Keratinocyte (primary cell): ENCODE measurements at regions not wholly inside any gene's neighbourhood (a gene's known extent, or its start where the extent isn't known, plus 50 kb on each side); places are given as distances from the start of the nearest gene placed in this dataset.

ENCODE experiments used
- EZH2 ChIP-seq: IDR thresholded peaks from one replicate; pipeline ENCODE4 v1.6.1; 2012; ENCODE audit warnings: inconsistent platforms, mild to moderate bottlenecking, low read length, moderate library complexity
- TF ChIP-seq, protein P1 (sequence below), 3 experiments: IDR thresholded peaks in 1 of 3; conservative IDR thresholded peaks in 1 of 3; optimal IDR thresholded peaks in 1 of 3; 2 replicates in 2 of 3; 3 replicates in 1 of 3; pipeline versions ENCODE3 to v1.5.1; 2011; ENCODE audit warnings: low read length in 3 of 3, mild to moderate bottlenecking in 3 of 3, moderate library complexity in 2 of 3, control low read depth in 1 of 3, inconsistent platforms in 1 of 3; ENCODE audit not compliant: insufficient read depth in 2 of 3; ENCODE audit errors: extremely low read depth in 1 of 3

DNA sequence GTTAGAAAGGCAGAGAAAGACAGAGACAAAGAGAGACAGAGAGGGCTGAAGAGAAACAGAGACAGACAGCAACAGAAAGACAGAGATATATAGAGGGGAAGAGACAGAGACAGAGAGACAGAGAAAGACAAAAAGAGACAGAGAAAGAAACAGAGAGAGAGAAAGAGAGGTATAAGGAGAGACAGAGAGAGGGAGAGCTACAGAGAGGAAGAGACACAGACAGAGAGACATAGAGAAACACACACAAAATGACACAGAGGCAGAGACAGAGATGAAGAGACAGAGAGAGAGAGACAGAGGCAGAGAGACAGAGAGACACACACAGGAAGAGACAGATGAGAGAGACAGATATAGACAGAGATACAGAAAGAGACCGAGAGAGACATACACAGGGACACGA lies 168.6 kb downstream of the TMEM121 start:
- TF ChIP-seq EZH2: no peak
- TF ChIP-seq, protein P1, sequence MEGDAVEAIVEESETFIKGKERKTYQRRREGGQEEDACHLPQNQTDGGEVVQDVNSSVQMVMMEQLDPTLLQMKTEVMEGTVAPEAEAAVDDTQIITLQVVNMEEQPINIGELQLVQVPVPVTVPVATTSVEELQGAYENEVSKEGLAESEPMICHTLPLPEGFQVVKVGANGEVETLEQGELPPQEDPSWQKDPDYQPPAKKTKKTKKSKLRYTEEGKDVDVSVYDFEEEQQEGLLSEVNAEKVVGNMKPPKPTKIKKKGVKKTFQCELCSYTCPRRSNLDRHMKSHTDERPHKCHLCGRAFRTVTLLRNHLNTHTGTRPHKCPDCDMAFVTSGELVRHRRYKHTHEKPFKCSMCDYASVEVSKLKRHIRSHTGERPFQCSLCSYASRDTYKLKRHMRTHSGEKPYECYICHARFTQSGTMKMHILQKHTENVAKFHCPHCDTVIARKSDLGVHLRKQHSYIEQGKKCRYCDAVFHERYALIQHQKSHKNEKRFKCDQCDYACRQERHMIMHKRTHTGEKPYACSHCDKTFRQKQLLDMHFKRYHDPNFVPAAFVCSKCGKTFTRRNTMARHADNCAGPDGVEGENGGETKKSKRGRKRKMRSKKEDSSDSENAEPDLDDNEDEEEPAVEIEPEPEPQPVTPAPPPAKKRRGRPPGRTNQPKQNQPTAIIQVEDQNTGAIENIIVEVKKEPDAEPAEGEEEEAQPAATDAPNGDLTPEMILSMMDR (optimal IDR thresholded peaks at IDR 0.05 in 1 of 3, IDR thresholded peaks at IDR 0.05 in 1 of 3, conservative IDR thresholded peaks at IDR 0.05 in 1 of 3; ENCODE audit: extremely low read depth in 1 of 3, insufficient read depth in 2 of 3, low read length in 3 of 3): no peak
